ENCODE measurements at regions not wholly inside any gene's neighbourhood (a gene's known extent, or its start where the extent isn't known, plus 50 kb on each side); places are given as distances from the start of the nearest gene placed in this dataset.
"Not testable (repeated sequence)": the region's sequence is repeated elsewhere in the genome, so short reads cannot be mapped to it uniquely, and the experiment has no call there.

- H3K9me3 Mint-ChIP-seq, result no peaks in the 10 kb centered on the region
- H3K27me3 Mint-ChIP-seq (ENCODE audit: low read depth), result no peaks in the 10 kb centered on the region
- no peak overlapping the region for H3K27ac Mint-ChIP-seq
- no peak overlapping the region for H3K4me3 Mint-ChIP-seq
- H3K36me3 Mint-ChIP-seq (ENCODE audit: low read depth), result no peaks in the 10 kb centered on the region
- H3K4me1 Mint-ChIP-seq (ENCODE audit: low read depth), result no peaks in the 10 kb centered on the region
These were observed 470.1 kb upstream of the ADARB2 start for GRCh38 chr10:2207246-2207922.

GRCh38 chr10:2205406-2205805 is 468.1 kb upstream of the ADARB2 start:
- H3K9me3 Mint-ChIP-seq, result no peaks in the 10 kb centered on the region
- no peak overlapping the region for H3K27ac Mint-ChIP-seq
- H3K36me3 Mint-ChIP-seq (ENCODE audit: low read depth), result no peaks in the 10 kb centered on the region
- H3K27me3 Mint-ChIP-seq (ENCODE audit: low read depth), result no peaks in the 10 kb centered on the region
- H3K4me1 Mint-ChIP-seq (ENCODE audit: low read depth), result no peaks in the 10 kb centered on the region
- no peak overlapping the region for H3K4me3 Mint-ChIP-seq

DNA sequence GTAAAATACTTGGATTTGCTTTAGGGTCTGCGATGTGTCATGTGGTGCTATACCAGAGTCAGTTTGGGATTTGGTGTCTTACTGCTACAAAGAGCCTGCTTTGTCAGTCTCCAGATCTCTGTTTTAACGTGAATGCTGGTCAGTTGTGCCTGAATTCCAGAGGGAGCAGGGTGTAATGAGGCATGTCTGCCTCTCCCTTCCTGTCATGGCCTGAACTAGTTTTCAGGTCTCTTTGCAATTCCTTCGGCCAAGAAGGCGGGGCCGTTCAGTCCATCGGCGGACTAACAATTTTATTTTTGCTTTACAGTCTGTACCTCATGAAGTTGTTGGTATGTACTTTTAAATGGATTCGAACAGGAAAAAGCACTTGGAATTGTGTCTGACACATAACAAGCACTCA is 465.1 kb upstream of the ADARB2 start:
- Mint-ChIP-seq H3K9me3 (no peaks in the 10 kb centered on the region), H3K4me1 (ENCODE audit: low read depth) (no peaks in the 10 kb centered on the region), H3K27me3 (ENCODE audit: low read depth) (no peaks in the 10 kb centered on the region), H3K36me3 (ENCODE audit: low read depth) (no peaks in the 10 kb centered on the region), H3K4me3 (no peak overlapping the region), H3K27ac (no peak overlapping the region)

GRCh38 chr10:2201534-2202099 is 464.3 kb upstream of the ADARB2 start:
- Mint-ChIP-seq H3K9me3 (no peaks in the 10 kb centered on the region), H3K4me1 (ENCODE audit: low read depth) (no peaks in the 10 kb centered on the region), H3K27ac (no peak overlapping the region), H3K27me3 (ENCODE audit: low read depth) (no peaks in the 10 kb centered on the region), H3K4me3 (no peak overlapping the region), H3K36me3 (ENCODE audit: low read depth) (no peaks in the 10 kb centered on the region)

DNA sequence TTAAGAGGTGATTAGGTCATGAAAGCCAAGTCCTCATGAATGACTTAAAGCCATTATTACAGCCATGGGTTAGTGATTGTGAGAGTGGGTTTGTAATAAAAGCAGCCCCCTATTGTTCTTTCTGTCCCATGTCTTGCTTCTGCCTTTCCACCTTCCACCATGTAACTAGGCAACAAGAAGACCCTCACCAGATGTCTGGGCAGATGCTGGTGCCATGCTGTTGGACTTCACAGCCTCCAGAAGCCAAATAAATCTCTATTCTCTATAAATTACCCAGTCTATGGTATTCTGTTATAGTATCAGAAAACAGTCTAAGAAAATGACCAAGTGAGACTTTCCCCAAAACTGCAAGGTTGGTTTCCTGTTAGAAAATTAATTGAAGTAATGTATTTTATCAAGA is 460.3 kb upstream of the ADARB2 start:
- no peak overlapping the region for H3K4me3 Mint-ChIP-seq
- H3K4me1 Mint-ChIP-seq (ENCODE audit: low read depth), result no peaks in the 10 kb centered on the region
- H3K27ac Mint-ChIP-seq, result no peak overlapping the region
- H3K36me3 Mint-ChIP-seq (ENCODE audit: low read depth), result no peaks in the 10 kb centered on the region
- H3K27me3 Mint-ChIP-seq (ENCODE audit: low read depth), result no peaks in the 10 kb centered on the region
- no peaks in the 10 kb centered on the region for H3K9me3 Mint-ChIP-seq

GRCh38 chr10:2196272-2196671 is 458.9 kb upstream of the ADARB2 start:
- Mint-ChIP-seq H3K27me3 (ENCODE audit: low read depth) (no peaks in the 10 kb centered on the region), H3K9me3 (no peaks in the 10 kb centered on the region), H3K36me3 (ENCODE audit: low read depth) (no peaks in the 10 kb centered on the region), H3K27ac (no peak overlapping the region), H3K4me1 (ENCODE audit: low read depth) (no peaks in the 10 kb centered on the region), H3K4me3 (no peak overlapping the region)

DNA sequence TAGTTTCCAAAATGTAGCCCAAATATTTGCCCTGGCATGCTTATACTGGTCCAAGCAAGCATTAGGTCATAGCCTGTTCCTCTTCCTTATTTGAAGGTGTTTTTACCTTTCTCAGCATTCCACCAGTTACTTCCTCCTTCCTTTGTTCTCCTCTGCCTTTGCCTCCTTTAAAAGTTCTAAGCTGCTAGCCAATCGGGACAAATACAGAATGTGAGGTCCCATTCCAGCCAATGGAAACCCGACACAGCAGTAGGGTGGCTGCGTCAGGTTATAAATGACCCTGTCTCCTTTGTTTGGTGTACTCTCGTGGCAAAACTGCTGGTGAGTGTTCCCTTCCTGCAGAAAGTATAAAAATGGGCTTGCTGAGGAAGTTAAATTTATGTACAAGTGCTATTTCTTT is 452.0 kb upstream of the ADARB2 start:
- H3K27ac Mint-ChIP-seq; H3K27me3 Mint-ChIP-seq (ENCODE audit: low read depth); H3K9me3 Mint-ChIP-seq; H3K4me1 Mint-ChIP-seq (ENCODE audit: low read depth); H3K36me3 Mint-ChIP-seq (ENCODE audit: low read depth); H3K4me3 Mint-ChIP-seq: not testable (repeated sequence)

GRCh38 chr10:2188371-2188770 is 451.0 kb upstream of the ADARB2 start:
- no peaks in the 10 kb centered on the region for H3K4me1 Mint-ChIP-seq (ENCODE audit: low read depth)
- H3K36me3 Mint-ChIP-seq (ENCODE audit: low read depth), result no peaks in the 10 kb centered on the region
- no peaks in the 10 kb centered on the region for H3K27me3 Mint-ChIP-seq (ENCODE audit: low read depth)
- H3K27ac Mint-ChIP-seq, result no peak overlapping the region
- no peaks in the 10 kb centered on the region for H3K9me3 Mint-ChIP-seq
- no peak overlapping the region for H3K4me3 Mint-ChIP-seq

DNA sequence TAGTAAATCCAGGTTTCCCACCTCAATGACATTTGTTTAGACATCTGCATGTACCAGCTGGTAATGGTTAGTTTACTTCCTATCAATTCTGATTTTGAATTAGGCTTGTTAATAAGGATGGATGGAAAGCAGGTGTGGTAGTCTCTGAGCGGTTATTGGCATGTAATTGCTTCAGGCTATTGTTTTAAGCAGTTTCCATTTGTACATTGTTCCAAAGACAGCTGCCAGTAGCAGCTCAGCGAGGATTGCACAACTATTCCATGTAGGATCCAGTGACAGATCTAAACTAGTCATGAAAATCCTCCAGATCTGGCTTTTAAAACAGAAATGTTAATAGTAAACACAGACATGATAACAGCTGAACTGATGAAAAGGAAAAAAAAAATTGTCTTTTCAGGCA is 436.0 kb upstream of the ADARB2 start:
- Mint-ChIP-seq H3K27me3 (ENCODE audit: low read depth) (no peaks in the 10 kb centered on the region), H3K9me3 (no peaks in the 10 kb centered on the region), H3K4me1 (ENCODE audit: low read depth) (no peaks in the 10 kb centered on the region), H3K4me3 (no peak overlapping the region), H3K36me3 (ENCODE audit: low read depth) (no peaks in the 10 kb centered on the region), H3K27ac (no peak overlapping the region)

GRCh38 chr10:2165771-2166460 is 428.6 kb upstream of the ADARB2 start:
- no peak overlapping the region for H3K27ac Mint-ChIP-seq
- H3K27me3 Mint-ChIP-seq (ENCODE audit: low read depth), result no peaks in the 10 kb centered on the region
- H3K36me3 Mint-ChIP-seq (ENCODE audit: low read depth), result no peaks in the 10 kb centered on the region
- no peaks in the 10 kb centered on the region for H3K9me3 Mint-ChIP-seq
- no peak overlapping the region for H3K4me3 Mint-ChIP-seq
- no peaks in the 10 kb centered on the region for H3K4me1 Mint-ChIP-seq (ENCODE audit: low read depth)

GRCh38 chr10:2150288-2150687 is 413.0 kb upstream of the ADARB2 start:
- Mint-ChIP-seq H3K9me3 (no peaks in the 10 kb centered on the region), H3K36me3 (ENCODE audit: low read depth) (no peaks in the 10 kb centered on the region), H3K27ac (no peak overlapping the region), H3K27me3 (ENCODE audit: low read depth) (no peaks in the 10 kb centered on the region), H3K4me3 (no peak overlapping the region), H3K4me1 (ENCODE audit: low read depth) (no peaks in the 10 kb centered on the region)

- Mint-ChIP-seq H3K27me3 (ENCODE audit: low read depth) (no peaks in the 10 kb centered on the region), H3K27ac (no peak overlapping the region), H3K36me3 (ENCODE audit: low read depth) (no peaks in the 10 kb centered on the region), H3K9me3 (no peaks in the 10 kb centered on the region), H3K4me3 (no peak overlapping the region), H3K4me1 (ENCODE audit: low read depth) (no peaks in the 10 kb centered on the region)
These were observed 408.7 kb upstream of the ADARB2 start for GRCh38 chr10:2145926-2146478.

- Mint-ChIP-seq H3K4me3 (no peak overlapping the region), H3K27me3 (ENCODE audit: low read depth) (no peaks in the 10 kb centered on the region), H3K27ac (no peak overlapping the region), H3K4me1 (ENCODE audit: low read depth) (no peaks in the 10 kb centered on the region), H3K9me3 (no peaks in the 10 kb centered on the region), H3K36me3 (ENCODE audit: low read depth) (no peaks in the 10 kb centered on the region)
These were observed 408.2 kb upstream of the ADARB2 start for GRCh38 chr10:2145491-2145890.

DNA sequence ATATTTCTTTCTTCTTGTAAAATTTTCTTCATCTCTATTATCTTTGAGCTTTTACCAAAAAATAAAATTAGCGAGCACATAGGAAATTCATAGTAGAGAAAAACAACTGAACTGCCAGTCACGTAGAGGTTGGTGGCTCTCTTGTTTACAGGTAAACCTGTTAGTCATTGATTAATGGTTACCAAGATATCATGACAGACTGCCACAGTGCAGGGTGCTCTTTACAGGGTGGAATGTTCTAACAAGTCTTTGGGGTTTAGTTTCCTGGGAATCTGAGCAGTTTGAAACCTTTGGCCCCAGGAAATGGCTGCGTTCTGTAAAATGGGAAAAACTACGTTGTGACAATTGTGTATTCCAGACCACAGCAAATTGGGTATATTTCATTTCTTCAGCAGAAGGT is 407.3 kb upstream of the ADARB2 start:
- Mint-ChIP-seq H3K4me3 (no peak overlapping the region), H3K27ac (no peak overlapping the region), H3K4me1 (ENCODE audit: low read depth) (no peaks in the 10 kb centered on the region)

DNA sequence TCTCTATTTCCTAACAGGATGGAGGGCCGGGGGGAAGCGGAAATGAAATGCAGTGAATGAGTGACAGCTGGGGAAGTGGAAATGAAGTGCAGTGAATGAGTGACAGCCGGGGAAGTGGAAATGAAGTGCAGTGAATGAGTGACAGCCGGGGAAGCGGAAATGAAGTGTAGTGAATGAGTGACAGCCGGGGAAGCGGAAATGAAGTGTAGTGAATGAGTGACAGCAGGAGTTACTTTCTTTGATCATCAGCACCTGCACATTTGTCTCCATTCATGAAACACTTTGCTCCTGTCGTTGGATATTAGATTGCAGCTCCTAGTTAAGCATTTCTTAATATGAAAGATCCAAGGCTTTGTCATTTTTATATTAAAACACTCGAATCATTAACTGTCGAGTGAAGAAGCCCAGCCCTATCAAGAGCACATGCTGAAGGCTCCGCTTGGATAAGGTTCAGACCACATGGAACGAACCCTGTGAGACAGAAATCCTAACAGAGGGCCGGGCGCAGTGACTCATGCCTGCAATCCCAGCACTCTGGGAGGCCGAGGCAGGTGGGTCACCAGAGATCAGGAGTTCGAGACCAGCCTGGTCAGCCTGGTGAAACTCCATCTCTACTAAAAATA is 406.0 kb upstream of the ADARB2 start:
- Mint-ChIP-seq H3K4me3 (no peak overlapping the region), H3K36me3 (ENCODE audit: low read depth) (no peaks in the 10 kb centered on the region), H3K27ac (no peak overlapping the region), H3K9me3 (no peaks in the 10 kb centered on the region), H3K4me1 (ENCODE audit: low read depth) (no peaks in the 10 kb centered on the region), H3K27me3 (ENCODE audit: low read depth) (no peaks in the 10 kb centered on the region)

More for the DNA sequence above, 407.3 kb upstream of the ADARB2 start:
- H3K27me3 Mint-ChIP-seq (ENCODE audit: low read depth), result no peaks in the 10 kb centered on the region
- no peaks in the 10 kb centered on the region for H3K9me3 Mint-ChIP-seq
- no peaks in the 10 kb centered on the region for H3K36me3 Mint-ChIP-seq (ENCODE audit: low read depth)

All from T-helper 1 cell treated with Interleukin-12 subunit alpha and Interleukin-12 subunit beta and Interleukin-4 antibody, amounts not matched to agents 30 μg/mL and 1 μg/mL, for 36 hours (primary cell).